Smooth muscle cell (in vitro differentiated cells): ENCODE measurements at regions not wholly inside any gene's neighbourhood (a gene's known extent, or its start where the extent isn't known, plus 50 kb on each side); places are given as distances from the start of the nearest gene placed in this dataset.

ENCODE experiments used
- DNase-seq: peaks from one replicate; lab custom pipeline; 2025; ENCODE audit not compliant: unreplicated experiment; lab: John Stamatoyannopoulos, UW
- H2AFZ ChIP-seq: fragments of 200-600 bp; sonication (generic); 2 replicates; pipeline ENCODE4 v1.6.0; 2016; ENCODE audit warnings: antibody characterized with exemption, low read depth, mild to moderate bottlenecking
- H3F3A ChIP-seq: fragments of 200-600 bp; sonication (generic); 2 replicates; pipeline ENCODE4 v1.6.0; 2017; ENCODE audit warnings: antibody characterized with exemption, low read depth
- H3K27ac ChIP-seq: fragments of 200-600 bp; sonication (generic); 2 replicates; pipeline ENCODE4 v1.5.1; 2016; ENCODE audit warnings: low read depth, mild to moderate bottlenecking
- H3K27me3 ChIP-seq: fragments of 200-600 bp; sonication (generic); 2 replicates; pipeline ENCODE4 v1.6.1; 2016; ENCODE audit warnings: low read depth, mild to moderate bottlenecking
- H3K36me3 ChIP-seq: fragments of 200-600 bp; sonication (generic); 2 replicates; pipeline ENCODE4 v1.5.1; 2016; ENCODE audit warnings: low read depth
- H3K4me1 ChIP-seq: fragments of 200-600 bp; sonication (generic); 2 replicates; pipeline ENCODE4 v1.5.1; 2016; ENCODE audit warnings: low read depth
- H3K4me2 ChIP-seq: fragments of 200-600 bp; sonication (generic); 2 replicates; pipeline ENCODE4 v1.6.0; 2016; ENCODE audit warnings: mild to moderate bottlenecking
- H3K4me3 ChIP-seq: fragments of 200-600 bp; sonication (generic); 2 replicates; pipeline ENCODE4 v1.5.1; 2016; ENCODE audit warnings: mild to moderate bottlenecking
- H3K79me2 ChIP-seq: fragments of 200-600 bp; sonication (generic); 2 replicates; pipeline ENCODE4 v1.6.0; 2016; ENCODE audit warnings: low read depth, mild to moderate bottlenecking
- H3K9ac ChIP-seq: fragments of 200-600 bp; sonication (generic); 2 replicates; pipeline ENCODE4 v1.6.0; 2016; ENCODE audit warnings: low read depth
- H3K9me3 ChIP-seq: fragments of 200-600 bp; sonication (generic); replicated peaks from 2 replicates; pipeline ENCODE4 v1.5.1; 2016; ENCODE audit warnings: low read depth
- H4K20me1 ChIP-seq: fragments of 200-600 bp; sonication (generic); 2 replicates; pipeline ENCODE4 v1.6.0; 2016; ENCODE audit warnings: low read depth
- CTCF ChIP-seq: fragments of 200-600 bp; sonication (generic); IDR thresholded peaks from 2 replicates; pipeline ENCODE4 v1.5.1; 2017; ENCODE audit warnings: borderline replicate concordance, mild to moderate bottlenecking, antibody characterized with exemption; ENCODE audit not compliant: insufficient read depth, poor library complexity, severe bottlenecking
- WGBS: methylation state at CpG from one replicate; pipeline ENCODE4 v1.1.7; 2016; ENCODE audit warnings: low lambda C conversion rate; 5-methylcytosine and 5-hydroxymethylcytosine counted together

- TF ChIP-seq CTCF: no peak
- Histone ChIP-seq H3K27me3 (no peaks in the 10 kb centered on the region), H3K4me3 (no peak overlapping the region), H3K4me2 (no peak overlapping the region), H3K9ac (no peak overlapping the region), H3F3A (no peaks in the 10 kb centered on the region), H4K20me1 (no peaks in the 10 kb centered on the region), H3K79me2 (no peaks in the 10 kb centered on the region), H3K4me1 (no peaks in the 10 kb centered on the region), H3K27ac (no peak overlapping the region), H2AFZ (no peak overlapping the region), H3K36me3 (no peaks in the 10 kb centered on the region), H3K9me3 (no peaks in the 10 kb centered on the region)
- DNase-seq: no peak
- 82% methylated on average over 4 of the region's 4 CpGs for WGBS
Measured at GRCh38 chr5:30551618-30552017, 641.9 kb upstream of the CDH6 start.

GRCh38 chr5:30548580-30549305, 644.7 kb upstream of the CDH6 start:
- no peak overlapping the region for H3K9ac ChIP-seq
- no peak for DNase-seq
- H3K4me1 ChIP-seq: no peaks in the 10 kb centered on the region
- H3K27ac ChIP-seq: no peak overlapping the region
- H3F3A ChIP-seq: no peaks in the 10 kb centered on the region
- no peaks in the 10 kb centered on the region for H3K9me3 ChIP-seq
- no peaks in the 10 kb centered on the region for H3K27me3 ChIP-seq
- H3K4me3 ChIP-seq: no peak overlapping the region
- H3K36me3 ChIP-seq: no peaks in the 10 kb centered on the region
- no peak overlapping the region for H3K4me2 ChIP-seq
- TF ChIP-seq CTCF: no peak
- WGBS: 89% methylated on average over 4 of the region's 4 CpGs
- no peaks in the 10 kb centered on the region for H3K79me2 ChIP-seq
- H4K20me1 ChIP-seq: no peaks in the 10 kb centered on the region
- H2AFZ ChIP-seq: no peak overlapping the region

GRCh38 chr5:30540150-30540549, 653.3 kb upstream of the CDH6 start:
- no peaks in the 10 kb centered on the region for H3K27me3 ChIP-seq
- no peaks in the 10 kb centered on the region for H3F3A ChIP-seq
- no peaks in the 10 kb centered on the region for H3K36me3 ChIP-seq
- no peak overlapping the region for H3K4me3 ChIP-seq
- H3K9me3 ChIP-seq: no peaks in the 10 kb centered on the region
- H3K27ac ChIP-seq: no peak overlapping the region
- 96% methylated on average over 4 of the region's 4 CpGs for WGBS
- H3K79me2 ChIP-seq: no peaks in the 10 kb centered on the region
- no peaks in the 10 kb centered on the region for H4K20me1 ChIP-seq
- no peak overlapping the region for H2AFZ ChIP-seq
- H3K4me1 ChIP-seq: no peaks in the 10 kb centered on the region
- DNase-seq: no peak
- no peak overlapping the region for H3K4me2 ChIP-seq
- TF ChIP-seq CTCF: no peak
- H3K9ac ChIP-seq: no peak overlapping the region

GRCh38 chr5:30539004-30539634, 654.4 kb upstream of the CDH6 start:
- no peaks in the 10 kb centered on the region for H3K79me2 ChIP-seq
- no peak for DNase-seq
- TF ChIP-seq CTCF: no peak
- H3K4me1 ChIP-seq: no peaks in the 10 kb centered on the region
- H3K9me3 ChIP-seq: no peaks in the 10 kb centered on the region
- H3K4me2 ChIP-seq: no peak overlapping the region
- no peaks in the 10 kb centered on the region for H3K27me3 ChIP-seq
- H3K36me3 ChIP-seq: no peaks in the 10 kb centered on the region
- H3K27ac ChIP-seq: no peak overlapping the region
- WGBS: 57% methylated on average over 4 of the region's 4 CpGs
- no peaks in the 10 kb centered on the region for H4K20me1 ChIP-seq
- no peak overlapping the region for H3K4me3 ChIP-seq
- no peaks in the 10 kb centered on the region for H3F3A ChIP-seq
- H3K9ac ChIP-seq: no peak overlapping the region
- no peak overlapping the region for H2AFZ ChIP-seq
